HG02973 (cell line): ENCODE measurements at regions not wholly inside any gene's neighbourhood (a gene's known extent, or its start where the extent isn't known, plus 50 kb on each side); places are given as distances from the start of the nearest gene placed in this dataset.
A peak's percentile ranks its signal among the peaks of the same experiment; 100 is the strongest.
"Not testable (repeated sequence)": the region's sequence is repeated elsewhere in the genome, so short reads cannot be mapped to it uniquely, and the experiment has no call there.

ENCODE experiments used
- ATAC-seq: cut with Tn5 transposase; IDR thresholded peaks from one replicate; pipeline ENCODE4 v1.9.1; 2021; ENCODE audit warnings: moderate library complexity; ENCODE audit not compliant: unreplicated experiment

- ATAC-seq = no peak
Measured at GRCh38 chr3:67064105-67064504, 66.0 kb downstream of the KBTBD8 start.

- ATAC-seq = peak; percentile 88
Measured at GRCh38 chr3:67067251-67067650, 69.1 kb downstream of the KBTBD8 start.

GRCh38 chr3:67072640-67073039 is 74.5 kb downstream of the KBTBD8 start:
- ATAC-seq = not testable (repeated sequence)

GRCh38 chr3:67073812-67074211 is 75.7 kb downstream of the KBTBD8 start:
- no peak for ATAC-seq

DNA sequence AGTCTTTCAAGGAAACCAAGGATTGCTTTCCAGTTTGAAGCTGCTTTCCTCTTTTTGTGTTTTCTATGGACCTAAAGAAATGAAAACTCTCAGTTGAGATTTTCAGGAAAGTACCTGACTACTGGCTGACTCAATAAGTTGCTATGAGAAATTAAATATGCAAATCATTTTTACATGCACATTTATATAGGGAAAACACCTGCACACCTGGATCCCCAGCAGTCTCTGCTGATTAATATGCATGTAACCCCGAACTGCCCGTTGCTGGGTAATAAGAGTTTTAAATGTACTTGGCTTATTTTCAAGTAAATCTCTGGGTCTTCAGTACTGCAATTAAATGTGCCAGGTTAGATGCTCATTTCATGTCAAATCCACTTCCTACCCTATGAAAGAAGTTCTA is 77.2 kb downstream of the KBTBD8 start:
- ATAC-seq = no peak

DNA sequence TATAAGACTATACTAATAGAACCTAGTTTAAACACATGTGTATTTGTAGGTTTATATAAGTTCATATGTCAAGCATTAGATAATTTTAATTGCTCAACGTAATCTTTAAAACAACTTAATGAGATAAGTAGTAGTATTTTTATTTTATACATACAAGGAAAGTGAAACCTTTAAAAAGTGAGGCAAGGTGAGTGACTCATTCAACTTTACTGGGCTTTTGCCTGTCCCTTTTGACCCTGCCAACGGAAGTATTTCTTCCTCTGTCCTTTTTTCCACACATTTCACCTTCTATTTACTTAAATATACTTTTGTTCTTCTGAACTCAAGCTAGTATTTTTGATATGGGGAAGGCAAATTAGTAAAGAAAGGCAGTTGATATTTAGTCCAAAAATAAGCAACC is 78.5 kb downstream of the KBTBD8 start:
- ATAC-seq = no peak

DNA sequence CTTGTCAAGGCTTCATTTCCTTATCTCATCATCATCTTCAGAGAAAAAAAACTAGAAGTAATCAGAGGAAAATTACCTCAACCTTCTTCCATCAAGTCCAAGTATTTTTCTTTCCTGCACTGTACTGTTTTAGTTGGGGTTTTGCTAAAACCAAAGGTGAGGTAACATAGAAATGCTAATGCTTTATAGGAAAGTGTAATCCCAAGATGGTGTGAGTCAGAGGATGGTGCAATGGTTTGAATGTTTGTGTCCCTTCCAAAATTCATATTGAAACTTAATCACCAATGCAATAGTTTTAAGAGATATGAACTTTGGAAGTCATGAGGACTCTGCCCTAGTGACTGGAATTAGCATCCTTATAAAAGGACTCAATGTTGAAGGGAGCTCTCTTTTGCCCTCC is 79.5 kb downstream of the KBTBD8 start:
- ATAC-seq = no peak

DNA sequence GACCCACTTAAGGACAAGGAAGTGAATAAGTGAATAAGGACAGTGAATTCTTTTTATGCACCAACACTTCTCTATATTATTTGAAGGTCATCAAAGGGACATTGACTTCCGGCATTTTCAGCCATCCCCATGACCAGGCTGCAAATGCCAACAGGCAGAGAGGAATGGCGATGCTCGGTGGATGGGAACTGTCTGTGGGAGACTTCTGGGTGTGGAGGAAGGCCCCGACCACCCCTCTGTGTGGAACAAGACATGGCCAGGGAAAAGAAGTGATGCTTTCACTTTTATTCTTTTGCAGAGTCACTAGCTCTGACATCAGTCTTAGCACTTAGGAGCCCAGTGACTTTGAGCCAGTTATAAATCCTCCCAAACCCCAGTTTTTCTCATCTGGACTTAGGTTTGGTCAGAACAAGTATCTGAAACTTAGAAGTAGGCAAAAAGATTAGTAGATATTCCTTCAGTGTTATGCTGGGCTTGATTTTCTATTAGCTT is 84.5 kb downstream of the KBTBD8 start:
- ATAC-seq = no peak

DNA sequence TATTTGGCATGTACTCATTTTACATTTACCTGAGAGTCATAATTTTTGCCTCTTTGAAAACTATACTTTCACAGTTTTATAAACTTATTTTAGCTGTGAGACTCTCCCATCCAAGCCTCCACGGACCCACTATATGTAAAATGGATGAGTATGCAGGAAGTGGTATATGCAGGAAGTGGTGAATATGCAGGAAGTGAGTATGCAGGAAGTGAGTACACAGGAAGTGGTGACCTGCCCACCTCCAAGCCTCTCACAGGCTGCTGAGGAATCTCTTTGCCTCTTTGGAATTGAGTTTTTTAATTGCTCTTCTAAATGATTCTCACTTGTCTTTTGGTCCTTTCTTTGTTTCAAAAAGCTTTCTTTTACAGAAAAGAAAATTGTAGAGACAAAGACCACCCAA is 85.2 kb downstream of the KBTBD8 start:
- ATAC-seq = peak; percentile 66

- ATAC-seq = no peak
Measured at GRCh38 chr3:67087788-67088187, 89.7 kb downstream of the KBTBD8 start.

- ATAC-seq = no peak
Measured at GRCh38 chr3:67090474-67090873, 92.4 kb downstream of the KBTBD8 start.

DNA sequence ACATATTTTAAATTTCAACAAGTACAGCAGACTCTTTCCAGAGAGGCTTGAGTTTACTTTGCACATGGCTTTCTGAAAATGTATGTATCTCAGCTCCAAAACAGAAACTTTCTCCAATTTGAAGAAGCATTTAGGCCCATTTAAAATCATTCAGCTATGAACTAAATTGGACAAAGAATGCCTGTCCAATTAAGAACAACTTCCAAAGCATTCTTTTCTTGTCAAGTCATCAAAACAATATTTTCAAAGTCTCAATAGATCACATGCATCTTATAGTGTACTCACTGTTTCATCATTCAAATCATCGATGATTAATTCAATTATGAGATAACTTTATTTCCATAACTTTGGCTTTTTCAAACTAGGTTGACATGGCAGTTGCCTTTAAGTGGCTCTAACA is 95.2 kb downstream of the KBTBD8 start:
- no peak for ATAC-seq

DNA sequence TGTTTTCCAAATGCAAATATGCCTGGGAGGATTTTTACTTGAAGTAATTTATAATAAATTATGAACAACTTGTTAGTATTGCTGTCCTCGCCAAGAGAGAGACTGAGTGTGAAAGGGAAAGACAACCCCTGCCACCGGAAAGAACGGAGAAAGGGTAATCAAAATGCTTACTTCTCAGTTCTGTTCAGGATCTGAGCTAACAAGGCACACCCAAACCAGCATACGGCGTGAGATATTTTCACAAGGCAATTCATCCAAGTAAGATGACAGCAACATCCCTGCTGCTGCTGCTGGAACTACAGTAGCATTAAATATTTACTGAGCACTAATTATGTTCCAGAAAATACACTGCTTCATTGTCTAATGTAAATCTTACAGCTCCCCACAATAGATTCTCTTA is 96.1 kb downstream of the KBTBD8 start:
- ATAC-seq = peak; percentile 72

DNA sequence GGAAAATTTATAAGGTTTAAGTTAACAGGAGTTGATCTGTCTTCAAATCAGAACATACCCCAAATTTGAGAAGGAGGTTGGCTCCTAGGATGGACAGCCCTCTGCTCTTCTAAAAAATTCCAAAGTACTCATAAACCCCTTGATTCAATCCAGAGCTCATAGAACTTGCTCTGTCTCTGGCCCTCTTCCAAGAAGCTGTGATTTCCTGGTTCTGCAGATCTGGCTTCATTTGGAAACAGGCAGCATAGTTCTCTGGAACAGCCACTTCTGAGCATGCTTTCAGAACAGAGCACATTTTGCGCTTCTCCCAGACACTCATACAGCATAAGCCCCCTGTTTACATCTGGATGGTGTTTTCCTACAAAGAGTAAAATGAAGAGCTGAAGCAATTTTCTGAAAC is 96.7 kb downstream of the KBTBD8 start:
- no peak for ATAC-seq

DNA sequence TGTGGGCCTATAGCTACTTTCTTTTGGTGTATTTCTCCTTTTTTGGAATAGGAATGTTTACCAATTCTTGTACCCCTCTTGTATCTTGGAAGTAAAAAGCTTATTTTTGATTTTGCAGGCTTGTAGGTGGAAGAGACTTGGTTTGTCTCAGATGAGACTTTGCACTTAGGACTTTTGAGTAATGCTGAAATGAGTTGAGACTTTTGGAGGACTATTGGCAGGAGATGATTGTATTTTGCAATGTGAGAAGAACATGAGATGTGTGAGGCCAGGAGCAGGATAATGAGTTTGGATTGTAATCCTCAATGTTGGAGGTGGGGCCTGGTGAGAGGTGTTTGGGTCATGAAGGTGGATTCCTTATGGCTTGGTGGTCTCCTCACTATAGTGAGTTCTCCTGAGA is 106.3 kb downstream of the KBTBD8 start:
- ATAC-seq = no peak

GRCh38 chr3:67106874-67107273 is 108.8 kb downstream of the KBTBD8 start:
- no peak for ATAC-seq

- no peak for ATAC-seq
Measured at GRCh38 chr3:67109651-67110204, 111.6 kb downstream of the KBTBD8 start.

GRCh38 chr3:67113802-67114407 is 115.8 kb downstream of the KBTBD8 start:
- ATAC-seq = peak; percentile 100

DNA sequence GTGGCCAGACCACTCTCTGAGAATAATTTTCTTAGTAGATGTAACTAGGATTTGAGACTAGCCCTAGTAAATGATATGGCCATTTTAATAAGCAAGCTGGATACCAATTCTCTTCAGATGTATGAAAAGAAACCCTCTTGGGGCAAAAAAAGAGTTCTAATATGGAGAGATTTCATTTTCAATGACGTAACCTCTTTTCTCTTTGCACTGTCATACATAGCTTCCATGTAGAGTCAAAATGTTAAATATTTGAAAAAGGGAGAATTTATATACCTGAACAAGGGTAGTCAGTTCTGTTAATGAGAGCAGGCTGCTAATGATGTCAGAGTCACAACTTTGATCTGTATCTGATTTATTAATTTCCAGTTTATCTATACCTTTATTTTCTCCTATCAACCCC is 120.0 kb downstream of the KBTBD8 start:
- ATAC-seq = no peak

DNA sequence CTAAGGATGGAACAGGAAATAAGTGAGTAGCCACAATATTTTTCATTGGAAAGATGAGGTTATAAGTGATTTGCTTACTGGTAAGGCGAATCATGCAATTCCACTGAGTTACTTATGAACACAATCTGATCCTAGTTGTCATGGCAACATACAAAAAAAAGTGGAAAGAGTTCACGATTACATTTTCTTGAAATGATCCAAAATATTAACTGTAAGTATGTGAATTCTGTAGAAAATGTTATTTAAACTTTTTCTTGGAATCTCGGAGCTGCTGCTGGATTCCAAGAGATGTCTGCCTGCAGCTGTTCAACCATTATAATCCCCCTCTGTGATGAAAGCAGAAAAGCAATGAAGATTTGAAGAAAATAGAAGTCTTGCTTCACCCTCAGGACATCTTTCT is 120.5 kb downstream of the KBTBD8 start:
- no peak for ATAC-seq

DNA sequence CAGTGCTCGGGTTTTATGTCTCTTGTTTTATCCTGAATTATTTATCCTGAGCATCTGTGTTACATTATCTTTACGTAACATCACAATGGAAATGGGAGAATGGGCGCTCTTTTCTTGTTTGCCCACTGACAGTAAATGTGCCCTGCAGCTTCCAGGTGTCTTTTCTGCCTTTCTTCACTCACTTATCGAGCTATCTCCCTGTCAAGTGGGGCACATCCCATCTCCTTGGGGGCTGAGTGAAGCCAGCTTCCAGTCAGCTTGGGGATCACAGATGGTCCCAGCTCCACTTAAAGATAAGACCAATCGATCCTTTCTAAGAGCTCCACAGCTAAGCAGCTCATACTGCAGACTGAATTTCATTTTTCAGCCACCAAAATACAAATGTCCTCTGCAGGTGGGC is 125.8 kb downstream of the KBTBD8 start:
- no peak for ATAC-seq

GRCh38 chr3:67127254-67127653 is 129.1 kb downstream of the KBTBD8 start:
- ATAC-seq = no peak

GRCh38 chr3:67142432-67142831 is 144.3 kb downstream of the KBTBD8 start:
- no peak for ATAC-seq
